GM12878 (cell line): ENCODE measurements at regions not wholly inside any gene's neighbourhood (a gene's known extent, or its start where the extent isn't known, plus 50 kb on each side); places are given as distances from the start of the nearest gene placed in this dataset.

Experiments used
- ATAC-seq: fragments of 200-7000 bp; cut with Tn5 transposase; 3 replicates; pipeline ENCODE4 v1.9.1; 2020; ENCODE audit warnings: mild to moderate bottlenecking, moderate library complexity
- BruUV-seq: library from RNA; stranded (reverse); fragments of 400-500 nt; replicated peaks from 2 replicates; lab custom pipeline; 2021; lab: Mats Ljungman, UMichigan
- CTCF ChIA-PET: fragments of 300-600 bp; sonication (Branson Sonifier 250); formaldehyde crosslinking; extraction: SDS; loops from one replicate; lab custom pipeline; 2021; ENCODE audit warnings: inconsistent platforms; lab: Yijun Ruan, JAX
- POLR2A ChIA-PET: fragments of 350-600 bp; formaldehyde crosslinking; extraction: SDS; loops from one replicate; lab custom pipeline; 2021; ENCODE audit warnings: inconsistent platforms; lab: Charles Lee
- RAD21 ChIA-PET: fragments of 300-600 bp; sonication (Branson Sonifier 250); formaldehyde crosslinking; loops from one replicate; lab custom pipeline; 2023; ENCODE audit warnings: antibody characterized with exemption; ENCODE audit not compliant: unreplicated experiment; lab: Charles Lee
- SMC1A ChIA-PET: fragments of 300-600 bp; sonication (Branson Sonifier 250); formaldehyde crosslinking; loops from one replicate; lab custom pipeline; 2023; ENCODE audit not compliant: unreplicated experiment, uncharacterized antibody; lab: Charles Lee
- DNase-seq: peaks from one replicate; pipeline ENCODE4 v3.0.0-alpha.2; 2011; ENCODE audit warnings: low read depth, low spot score
- FAIRE-seq: peaks from 3 replicates; lab custom pipeline; 2011; peaks lifted over from hg19 to GRCh38; lab: Jason Lieb, UNC
- H2AFZ ChIP-seq: 2 replicates; pipeline ENCODE4 v1.6.0; 2011; ENCODE audit warnings: low read depth, low read length, control low read depth; ENCODE audit not compliant: control insufficient read depth
- H3K27ac ChIP-seq: 2 replicates; pipeline ENCODE4 v1.5.1; 2011; ENCODE audit warnings: control low read depth; ENCODE audit not compliant: control insufficient read depth, insufficient read depth
- H3K27me3 ChIP-seq, 2 experiments: replicated peaks in 1 of 2; 2 replicates each; pipeline versions ENCODE4 v1.6.0 to v1.6.1; 2011; ENCODE audit warnings: low read length in 1 of 2; ENCODE audit not compliant: control insufficient read depth in 2 of 2, insufficient read depth in 2 of 2
- H3K36me3 ChIP-seq, 2 experiments: 2 replicates each; pipeline ENCODE4 v1.5.1; 2011; ENCODE audit warnings: low read length in 1 of 2; ENCODE audit not compliant: control insufficient read depth in 2 of 2, insufficient read depth in 2 of 2
- H3K4me1 ChIP-seq: 2 replicates; pipeline ENCODE4 v1.6.1; 2011; ENCODE audit warnings: mild to moderate bottlenecking, low read length, moderate library complexity, mixed read lengths; ENCODE audit not compliant: control insufficient read depth, insufficient read depth
- H3K4me2 ChIP-seq: 2 replicates; pipeline ENCODE4 v1.6.0; 2011; ENCODE audit warnings: control low read depth; ENCODE audit not compliant: control insufficient read depth, insufficient read depth
- H3K4me3 ChIP-seq: fragments of 200-600 bp; sonication (generic); 2 replicates; pipeline ENCODE4 v1.5.1; 2016
- H3K79me2 ChIP-seq: 2 replicates; pipeline ENCODE4 v1.6.0; 2011; ENCODE audit warnings: low read length; ENCODE audit not compliant: control insufficient read depth, insufficient read depth
- H3K9ac ChIP-seq: 2 replicates; pipeline ENCODE4 v1.8.0; 2011; ENCODE audit warnings: low read length, control low read depth, mixed read lengths; ENCODE audit not compliant: control insufficient read depth, insufficient read depth
- H3K9me3 ChIP-seq: replicated peaks from 3 replicates; pipeline ENCODE4 v1.5.1; 2011; ENCODE audit warnings: mild to moderate bottlenecking, low read length; ENCODE audit not compliant: control insufficient read depth, insufficient read depth
- H4K20me1 ChIP-seq: 2 replicates; pipeline ENCODE4 v1.6.0; 2011; ENCODE audit not compliant: control insufficient read depth, insufficient read depth
- BACH1 ChIP-seq: fragments of 450-650 bp; IDR thresholded peaks from 2 replicates; pipeline ENCODE4 v1.6.1; 2017; ENCODE audit warnings: mild to moderate bottlenecking, borderline replicate concordance
- BHLHE40 ChIP-seq, 2 experiments: fragments of 450-650 bp in 1 of 2; IDR thresholded peaks; 2 replicates each; pipeline ENCODE4 v1.6.1; 2011 to 2017; ENCODE audit warnings: low read depth in 2 of 2, borderline replicate concordance in 1 of 2, improper control_type of control experiment in 1 of 2, low read length in 1 of 2, mild to moderate bottlenecking in 1 of 2
- DPF2 ChIP-seq: fragments of 450-650 bp; IDR thresholded peaks from 2 replicates; pipeline ENCODE4 v1.6.1; 2017; ENCODE audit warnings: mild to moderate bottlenecking
- IKZF1 ChIP-seq: fragments of 450-650 bp; conservative IDR thresholded peaks from 2 replicates; pipeline ENCODE4 v1.6.1; 2017; ENCODE audit warnings: antibody characterized with exemption, mild to moderate bottlenecking
- JUND ChIP-seq: IDR thresholded peaks from 2 replicates; pipeline ENCODE4 v1.6.1; 2012; ENCODE audit warnings: low read depth, mild to moderate bottlenecking, low read length, improper control_type of control experiment, moderate library complexity
- KDM1A ChIP-seq: fragments of 200-600 bp; sonication (generic); IDR thresholded peaks from 2 replicates; pipeline ENCODE4 v1.6.1; 2016; ENCODE audit warnings: borderline replicate concordance
- MTA3 ChIP-seq: IDR thresholded peaks from 2 replicates; pipeline ENCODE4 v1.6.1; 2012; ENCODE audit warnings: low read length, inconsistent platforms, borderline replicate concordance
- MXI1 ChIP-seq: fragments of 150-350 bp; IDR thresholded peaks from 2 replicates; pipeline ENCODE4 v1.6.1; 2011; ENCODE audit warnings: low read depth, mild to moderate bottlenecking, inconsistent platforms, low read length, improper control_type of control experiment
- PML ChIP-seq: IDR thresholded peaks from 2 replicates; pipeline ENCODE4 v1.6.1; 2012; ENCODE audit warnings: low read length, inconsistent platforms
- POLR2AphosphoS5 ChIP-seq: IDR thresholded peaks from 2 replicates; pipeline ENCODE4 v1.6.1; 2011; ENCODE audit warnings: mild to moderate bottlenecking, low read length, inconsistent platforms
- SMAD1 ChIP-seq: fragments of 450-650 bp; IDR thresholded peaks from 2 replicates; pipeline ENCODE4 v1.6.1; 2018; ENCODE audit warnings: mild to moderate bottlenecking, low read depth; ENCODE audit not compliant: partially characterized antibody
- SMARCA5 ChIP-seq: fragments of 450-650 bp; IDR thresholded peaks from 2 replicates; pipeline ENCODE4 v1.6.1; 2017; ENCODE audit warnings: mild to moderate bottlenecking
- SRF ChIP-seq, 2 experiments: IDR thresholded peaks; 2 replicates each; pipeline ENCODE4 v1.6.1; 2011; ENCODE audit warnings: low read depth in 2 of 2, low read length in 2 of 2, mild to moderate bottlenecking in 1 of 2, moderate library complexity in 1 of 2
- WGBS: methylation state at CpG from one replicate; pipeline ENCODE4 v1.1.6; 2016; ENCODE audit warnings: low lambda C conversion rate; ENCODE audit not compliant: insufficient replicate concordance, insufficient coverage; ENCODE audit errors: missing lambda C conversion rate; 5-methylcytosine and 5-hydroxymethylcytosine counted together
- in situ Hi-C: fragments of 300-500 bp; cut with MboI; formaldehyde crosslinking; loops from 9 replicates; pipeline ENCODE4 v1.14.3; 2018; ENCODE audit warnings: mixed read lengths
- intact Hi-C: fragments of 100-400 bp; cut with micrococcal nuclease; formaldehyde crosslinking; loops from one replicate; pipeline ENCODE4 v1.14.2; 2022; ENCODE audit not compliant: unreplicated experiment
- TF ChIP-seq, protein P1 (sequence below): IDR thresholded peaks from 2 replicates; pipeline ENCODE4 v1.6.1; 2011; ENCODE audit warnings: low read depth, mild to moderate bottlenecking, low read length, moderate library complexity, borderline replicate concordance; ENCODE audit errors: extremely low read depth
- TF ChIP-seq, protein P2 (sequence below): fragments of 450-650 bp; IDR thresholded peaks from 2 replicates; pipeline ENCODE4 v1.6.1; 2017; ENCODE audit warnings: antibody characterized with exemption, mild to moderate bottlenecking, moderate library complexity

DNA sequence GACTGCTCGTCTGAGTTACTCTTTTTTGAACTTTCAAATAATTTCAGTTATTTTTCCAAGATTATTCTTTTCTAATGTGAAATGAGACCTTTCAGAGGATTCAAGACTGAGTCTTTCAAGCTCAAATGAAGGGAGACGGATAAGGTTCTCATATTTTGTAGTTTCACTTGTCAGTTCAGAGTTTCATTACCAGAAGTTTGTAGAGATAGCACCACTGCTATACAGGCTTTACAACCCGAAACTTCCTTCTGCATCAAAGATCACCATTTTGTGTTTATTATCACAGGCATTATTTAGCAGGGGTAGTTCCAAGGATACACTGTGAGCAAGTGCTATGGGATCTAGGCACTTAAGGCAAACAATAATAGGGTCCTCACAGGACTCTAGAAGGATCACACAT, 74.7 kb upstream of the EPHA7 start:
- 2% methylated on average over 3 of the region's 3 CpGs for WGBS
- CTCF ChIA-PET = no interaction called here

DNA sequence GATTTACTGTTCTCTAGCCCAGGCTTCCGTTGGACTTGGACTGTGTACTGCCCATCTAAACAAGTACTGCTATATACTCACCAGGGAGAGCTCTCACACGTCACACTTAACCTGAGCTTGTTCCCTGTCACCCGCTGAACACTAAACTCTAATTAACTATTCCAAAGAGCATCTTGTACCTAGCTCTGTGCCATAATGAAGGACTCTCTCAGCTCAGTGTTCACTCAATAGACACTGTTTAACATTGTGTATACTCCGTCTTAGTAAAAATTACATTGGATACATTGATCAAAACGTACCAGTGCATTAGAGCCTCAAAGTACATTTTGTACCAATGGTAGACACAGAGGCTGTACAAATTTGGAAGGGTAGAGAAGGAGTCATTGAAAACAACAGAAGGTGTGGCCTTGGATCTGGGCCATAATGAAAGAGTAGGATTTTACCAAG, 55.4 kb upstream of the EPHA7 start:
- H3K27ac ChIP-seq = no peak overlapping the region
- POLR2A ChIA-PET = no interaction called here
- H3K4me3 ChIP-seq = no peak overlapping the region
- SMC1A ChIA-PET = no interaction called here
- H3K27me3 ChIP-seq = no peaks in the 10 kb centered on the region
- no TSS peak for BruUV-seq
- no peaks in the 10 kb centered on the region for H3K79me2 ChIP-seq
- CTCF ChIA-PET = no interaction called here
- intact Hi-C loops (no loop called here), in situ Hi-C loops (no loop called here)
- ATAC-seq (no peak), FAIRE-seq (no peak), DNase-seq (no peak)
- no peaks in the 10 kb centered on the region for H3K9me3 ChIP-seq
- no peaks in the 10 kb centered on the region for H4K20me1 ChIP-seq
- H3K4me2 ChIP-seq = no peak overlapping the region
- RAD21 ChIA-PET = no interaction called here
- H3K36me3 ChIP-seq = no peaks in the 10 kb centered on the region
- H3K9ac ChIP-seq = no peak overlapping the region
- no peak overlapping the region for H2AFZ ChIP-seq
- no peaks in the 10 kb centered on the region for H3K4me1 ChIP-seq
- WGBS = 31% methylated on average over 5 of the region's 5 CpGs
- TF ChIP-seq MXI1 (no peak), SRF (IDR thresholded peaks at IDR 0.05; ENCODE audit: low read depth in 2 of 2, low read length in 2 of 2) (no peak), IKZF1 (no peak), PML (no peak), POLR2AphosphoS5 (no peak), JUND (no peak), MTA3 (no peak), DPF2 (no peak), SMAD1 (no peak), KDM1A (no peak)
- TF ChIP-seq, protein P1, sequence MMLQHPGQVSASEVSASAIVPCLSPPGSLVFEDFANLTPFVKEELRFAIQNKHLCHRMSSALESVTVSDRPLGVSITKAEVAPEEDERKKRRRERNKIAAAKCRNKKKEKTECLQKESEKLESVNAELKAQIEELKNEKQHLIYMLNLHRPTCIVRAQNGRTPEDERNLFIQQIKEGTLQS = no peak

More for the DNA sequence above, 74.7 kb upstream of the EPHA7 start:
- Histone ChIP-seq H2AFZ (no peak overlapping the region), H3K4me1 (no peaks in the 10 kb centered on the region), H3K9me3 (no peaks in the 10 kb centered on the region), H4K20me1 (no peaks in the 10 kb centered on the region), H3K79me2 (no peaks in the 10 kb centered on the region), H3K36me3 (no peaks in the 10 kb centered on the region), H3K4me3 (no peak overlapping the region), H3K27ac (no peak overlapping the region), H3K27me3 (no peaks in the 10 kb centered on the region), H3K4me2 (no peak overlapping the region), H3K9ac (no peak overlapping the region)
- ChIA-PET SMC1A (no interaction called here), RAD21 (no interaction called here), POLR2A (no interaction called here)
- in situ Hi-C loops (no loop called here), intact Hi-C loops (no loop called here)
- BruUV-seq = no TSS peak
- TF ChIP-seq, protein P2, sequence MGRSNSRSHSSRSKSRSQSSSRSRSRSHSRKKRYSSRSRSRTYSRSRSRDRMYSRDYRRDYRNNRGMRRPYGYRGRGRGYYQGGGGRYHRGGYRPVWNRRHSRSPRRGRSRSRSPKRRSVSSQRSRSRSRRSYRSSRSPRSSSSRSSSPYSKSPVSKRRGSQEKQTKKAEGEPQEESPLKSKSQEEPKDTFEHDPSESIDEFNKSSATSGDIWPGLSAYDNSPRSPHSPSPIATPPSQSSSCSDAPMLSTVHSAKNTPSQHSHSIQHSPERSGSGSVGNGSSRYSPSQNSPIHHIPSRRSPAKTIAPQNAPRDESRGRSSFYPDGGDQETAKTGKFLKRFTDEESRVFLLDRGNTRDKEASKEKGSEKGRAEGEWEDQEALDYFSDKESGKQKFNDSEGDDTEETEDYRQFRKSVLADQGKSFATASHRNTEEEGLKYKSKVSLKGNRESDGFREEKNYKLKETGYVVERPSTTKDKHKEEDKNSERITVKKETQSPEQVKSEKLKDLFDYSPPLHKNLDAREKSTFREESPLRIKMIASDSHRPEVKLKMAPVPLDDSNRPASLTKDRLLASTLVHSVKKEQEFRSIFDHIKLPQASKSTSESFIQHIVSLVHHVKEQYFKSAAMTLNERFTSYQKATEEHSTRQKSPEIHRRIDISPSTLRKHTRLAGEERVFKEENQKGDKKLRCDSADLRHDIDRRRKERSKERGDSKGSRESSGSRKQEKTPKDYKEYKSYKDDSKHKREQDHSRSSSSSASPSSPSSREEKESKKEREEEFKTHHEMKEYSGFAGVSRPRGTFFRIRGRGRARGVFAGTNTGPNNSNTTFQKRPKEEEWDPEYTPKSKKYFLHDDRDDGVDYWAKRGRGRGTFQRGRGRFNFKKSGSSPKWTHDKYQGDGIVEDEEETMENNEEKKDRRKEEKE = no peak
- TF ChIP-seq SMARCA5 = no peak
- TF ChIP-seq BACH1 = no peak
- no peak for TF ChIP-seq BHLHE40 (IDR thresholded peaks at IDR 0.05; ENCODE audit: borderline replicate concordance in 1 of 2, low read depth in 2 of 2, low read length in 1 of 2)
- DNase-seq = no peak
- FAIRE-seq = no peak
- no peak for ATAC-seq
